ENCODE measurements at regions not wholly inside any gene's neighbourhood (a gene's known extent, or its start where the extent isn't known, plus 50 kb on each side); places are given as distances from the start of the nearest gene placed in this dataset.

DNA sequence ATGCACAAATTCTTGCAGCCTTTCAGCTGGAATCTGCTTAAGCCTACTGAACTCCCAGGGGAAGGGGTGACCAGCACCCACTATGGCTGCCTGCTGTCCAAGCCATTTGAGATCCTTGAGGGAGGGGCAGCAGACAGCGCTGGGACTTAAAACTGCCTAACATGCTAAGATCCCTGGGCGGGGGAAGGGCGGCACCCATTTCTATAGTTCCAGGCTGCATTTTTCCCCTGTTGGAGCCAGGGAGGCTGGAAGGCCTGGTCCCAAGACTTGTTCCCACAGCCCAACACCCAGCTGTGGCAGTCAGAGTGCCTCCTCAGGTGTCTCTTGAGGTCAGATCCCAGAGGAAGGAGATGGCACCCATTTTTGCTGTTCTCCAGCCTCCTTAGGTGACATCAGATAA is 1061.3 kb upstream of the COX7C start:
- TF ChIP-seq KDM5A (IDR thresholded peaks at IDR 0.05; ENCODE audit: low read length) (no peak), SRF (IDR thresholded peaks at IDR 0.05; ENCODE audit: low read depth, low read length) (no peak), CBX8 (IDR thresholded peaks at IDR 0.05; ENCODE audit: borderline replicate concordance, low read depth, low read length) (no peak), CHD1 (IDR thresholded peaks at IDR 0.05; ENCODE audit: low read depth, low read length) (no peak), JUND (IDR thresholded peaks at IDR 0.05; ENCODE audit: low read length) (no peak), JUN (IDR thresholded peaks at IDR 0.05; ENCODE audit: low read depth, low read length) (no peak), POLR2AphosphoS5 (IDR thresholded peaks at IDR 0.05; ENCODE audit: low read depth, low read length) (no peak), SP1 (IDR thresholded peaks at IDR 0.05; ENCODE audit: low read depth, low read length) (no peak), BCL11A (IDR thresholded peaks at IDR 0.05; ENCODE audit: low read depth in 2 of 2, low read length in 2 of 2) (no peak), RFX5 (IDR thresholded peaks at IDR 0.05; ENCODE audit: borderline replicate concordance, low read depth, low read length) (no peak), BRCA1 (IDR thresholded peaks at IDR 0.05; ENCODE audit: low read depth, low read length) (no peak), SIN3A (conservative IDR thresholded peaks at IDR 0.05 in 1 of 2, IDR thresholded peaks at IDR 0.05 in 1 of 2; ENCODE audit: low read depth in 1 of 2, low read length in 2 of 2) (no peak)
- TF ChIP-seq, protein P1, sequence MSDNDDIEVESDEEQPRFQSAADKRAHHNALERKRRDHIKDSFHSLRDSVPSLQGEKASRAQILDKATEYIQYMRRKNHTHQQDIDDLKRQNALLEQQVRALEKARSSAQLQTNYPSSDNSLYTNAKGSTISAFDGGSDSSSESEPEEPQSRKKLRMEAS (IDR thresholded peaks at IDR 0.05), result no peak
- TF ChIP-seq, protein P2, sequence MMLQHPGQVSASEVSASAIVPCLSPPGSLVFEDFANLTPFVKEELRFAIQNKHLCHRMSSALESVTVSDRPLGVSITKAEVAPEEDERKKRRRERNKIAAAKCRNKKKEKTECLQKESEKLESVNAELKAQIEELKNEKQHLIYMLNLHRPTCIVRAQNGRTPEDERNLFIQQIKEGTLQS (IDR thresholded peaks at IDR 0.05; ENCODE audit: insufficient read depth, low read depth, low read length), result no peak
- no peak overlapping the region for H3K14ac ChIP-seq (ENCODE audit: insufficient read length)
- no peaks in the 10 kb centered on the region for H4K20me1 ChIP-seq (replicated peaks in 1 of 2; ENCODE audit: control insufficient read depth in 1 of 2, insufficient read depth in 2 of 2, low read length in 2 of 2)
- no peaks in the 10 kb centered on the region for H3K79me1 ChIP-seq (ENCODE audit: low read depth, low read length)
- no peak overlapping the region for H3K18ac ChIP-seq (ENCODE audit: extremely low read depth, low read length)
- DNase-seq (ENCODE audit: low read depth in 1 of 2, low spot score in 2 of 2) (no peak), FAIRE-seq (no peak)
- H3K9me3 ChIP-seq (ENCODE audit: insufficient read depth in 2 of 2, low read depth in 1 of 2, low read length in 1 of 2), result no peaks in the 10 kb centered on the region; a peak in 1 of 4 replicates
- H4K8ac ChIP-seq (ENCODE audit: extremely low read depth, insufficient read depth, low read length), result no peak overlapping the region
- H3K23me2 ChIP-seq (ENCODE audit: low read depth, low read length), result no peaks in the 10 kb centered on the region
- no peaks in the 10 kb centered on the region for H3K4me1 ChIP-seq (replicated peaks in 1 of 4; ENCODE audit: control insufficient read depth in 3 of 4, insufficient read depth in 4 of 4, low read length in 3 of 4)
- H3K4me3 ChIP-seq (ENCODE audit: extremely low read depth in 1 of 4, insufficient read depth in 2 of 4, low read depth in 3 of 4, low read length in 4 of 4), result no peak overlapping the region
- no peak overlapping the region for H4K91ac ChIP-seq (replicated peaks; ENCODE audit: insufficient read length, low read length)
- H3K27ac ChIP-seq (ENCODE audit: low read depth, low read length), result no peak overlapping the region
- H3K79me2 ChIP-seq (ENCODE audit: control insufficient read depth in 1 of 2, insufficient read depth in 2 of 2, low read length in 2 of 2), result no peaks in the 10 kb centered on the region
- H2BK15ac ChIP-seq (ENCODE audit: low read length), result no peak overlapping the region
- no peak overlapping the region for H2BK120ac ChIP-seq (replicated peaks; ENCODE audit: low read depth, low read length)
- H3K36me3 ChIP-seq (ENCODE audit: control insufficient read depth in 2 of 4, insufficient read depth in 4 of 4, low read length in 3 of 4), result no peaks in the 10 kb centered on the region
- no peak overlapping the region for H3K4ac ChIP-seq (replicated peaks; ENCODE audit: insufficient read length, low read depth, low read length)
- no peak overlapping the region for H2AFZ ChIP-seq (ENCODE audit: low read length)
- no peak overlapping the region for H2BK5ac ChIP-seq (ENCODE audit: low read depth, low read length)
- no peaks in the 10 kb centered on the region for H3K27me3 ChIP-seq (replicated peaks in 1 of 4; ENCODE audit: control insufficient read depth in 3 of 4, extremely low read depth in 1 of 4, insufficient read depth in 3 of 4, low read length in 3 of 4)
- CTCF ChIA-PET (ENCODE audit: partially characterized antibody), result no interaction called here
- no peak overlapping the region for H3K56ac ChIP-seq (replicated peaks; ENCODE audit: insufficient read length, low read depth, low read length)
- no peak overlapping the region for H4K5ac ChIP-seq (ENCODE audit: insufficient read length, low read depth, low read length)
- no peak overlapping the region for H3K4me2 ChIP-seq (ENCODE audit: insufficient read depth in 1 of 2, low read depth in 2 of 2, low read length in 2 of 2)
- no peak overlapping the region for H2BK12ac ChIP-seq (ENCODE audit: low read depth, low read length)
- H3K9ac ChIP-seq (replicated peaks in 1 of 4; ENCODE audit: extremely low read depth in 1 of 4, low read depth in 3 of 4, low read length in 3 of 4), result no peak overlapping the region
- POLR2A ChIA-PET (ENCODE audit: partially characterized antibody), result no interaction called here
- no peak overlapping the region for H3K23ac ChIP-seq (ENCODE audit: insufficient read length)
- 90% methylated on average over 3 of the region's 3 CpGs; no CpG with 5 or more reads in 1 of the 2 experiments for WGBS, 2 experiments (ENCODE audit: extremely low coverage in 1 of 2, insufficient coverage in 1 of 2, insufficient read length in 1 of 2, insufficient replicate concordance in 2 of 2, low coverage in 1 of 2, low lambda C conversion rate in 2 of 2, missing lambda C conversion rate in 1 of 2)
- H2BK20ac ChIP-seq (ENCODE audit: low read length), result no peak overlapping the region
- no peak overlapping the region for H2AK5ac ChIP-seq (ENCODE audit: low read depth, low read length)

Data from H1 (cell line).